ENCODE measurements at regions not wholly inside any gene's neighbourhood (a gene's known extent, or its start where the extent isn't known, plus 50 kb on each side); places are given as distances from the start of the nearest gene placed in this dataset.

DNA sequence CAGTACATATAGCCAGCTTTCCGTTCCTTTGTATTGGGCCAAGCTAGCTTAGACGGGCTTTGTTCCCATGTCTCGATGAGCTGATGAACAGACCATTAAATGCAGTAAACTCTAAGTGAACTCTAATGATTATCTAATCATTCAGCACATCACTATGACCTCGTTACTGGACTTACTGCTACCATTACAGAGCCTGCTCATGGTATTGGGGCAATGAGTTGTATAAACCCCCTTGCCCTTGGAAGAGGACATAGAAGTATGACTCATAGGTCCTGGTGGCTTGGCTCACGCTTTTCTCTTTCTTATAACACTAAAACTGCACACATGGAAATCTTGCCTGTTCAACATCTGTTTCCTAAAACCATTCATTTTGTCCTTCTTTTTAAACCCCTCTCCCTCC, 93.6 kb upstream of the DYNLRB2 start:
- no peaks in the 10 kb centered on the region for H3K4me1 Mint-ChIP-seq (ENCODE audit: low read depth)
- H3K36me3 Mint-ChIP-seq (ENCODE audit: low read depth): no peaks in the 10 kb centered on the region
- TF ChIP-seq, protein P1, sequence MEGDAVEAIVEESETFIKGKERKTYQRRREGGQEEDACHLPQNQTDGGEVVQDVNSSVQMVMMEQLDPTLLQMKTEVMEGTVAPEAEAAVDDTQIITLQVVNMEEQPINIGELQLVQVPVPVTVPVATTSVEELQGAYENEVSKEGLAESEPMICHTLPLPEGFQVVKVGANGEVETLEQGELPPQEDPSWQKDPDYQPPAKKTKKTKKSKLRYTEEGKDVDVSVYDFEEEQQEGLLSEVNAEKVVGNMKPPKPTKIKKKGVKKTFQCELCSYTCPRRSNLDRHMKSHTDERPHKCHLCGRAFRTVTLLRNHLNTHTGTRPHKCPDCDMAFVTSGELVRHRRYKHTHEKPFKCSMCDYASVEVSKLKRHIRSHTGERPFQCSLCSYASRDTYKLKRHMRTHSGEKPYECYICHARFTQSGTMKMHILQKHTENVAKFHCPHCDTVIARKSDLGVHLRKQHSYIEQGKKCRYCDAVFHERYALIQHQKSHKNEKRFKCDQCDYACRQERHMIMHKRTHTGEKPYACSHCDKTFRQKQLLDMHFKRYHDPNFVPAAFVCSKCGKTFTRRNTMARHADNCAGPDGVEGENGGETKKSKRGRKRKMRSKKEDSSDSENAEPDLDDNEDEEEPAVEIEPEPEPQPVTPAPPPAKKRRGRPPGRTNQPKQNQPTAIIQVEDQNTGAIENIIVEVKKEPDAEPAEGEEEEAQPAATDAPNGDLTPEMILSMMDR (IDR thresholded peaks at IDR 0.05): no peak
- no peak for DNase-seq (ENCODE audit: low spot score)
- no peak overlapping the region for H3K27ac Mint-ChIP-seq (ENCODE audit: unreplicated experiment)
- H3K4me3 Mint-ChIP-seq (ENCODE audit: unreplicated experiment): no peak overlapping the region
- peaks cover 6% of the 10 kb centered on the region for H3K9me3 Mint-ChIP-seq (ENCODE audit: low read depth)
- H3K27me3 Mint-ChIP-seq (ENCODE audit: low read depth): peaks cover 24% of the 10 kb centered on the region

GRCh38 chr16:80442779-80443178, 98.0 kb upstream of the DYNLRB2 start:
- Mint-ChIP-seq H3K27me3 (ENCODE audit: low read depth) (peaks cover 19% of the 10 kb centered on the region), H3K4me1 (ENCODE audit: low read depth) (no peaks in the 10 kb centered on the region), H3K9me3 (ENCODE audit: low read depth) (no peaks in the 10 kb centered on the region), H3K27ac (ENCODE audit: unreplicated experiment) (no peak overlapping the region), H3K36me3 (ENCODE audit: low read depth) (no peaks in the 10 kb centered on the region), H3K4me3 (ENCODE audit: unreplicated experiment) (no peak overlapping the region)
- no peak for DNase-seq (ENCODE audit: low spot score)
- TF ChIP-seq, protein P1 (IDR thresholded peaks at IDR 0.05): no peak

GRCh38 chr16:80441935-80442334, 98.9 kb upstream of the DYNLRB2 start:
- H3K9me3 Mint-ChIP-seq (ENCODE audit: low read depth): no peaks in the 10 kb centered on the region
- H3K36me3 Mint-ChIP-seq (ENCODE audit: low read depth): no peaks in the 10 kb centered on the region
- H3K4me1 Mint-ChIP-seq (ENCODE audit: low read depth): no peaks in the 10 kb centered on the region
- TF ChIP-seq, protein P1 (IDR thresholded peaks at IDR 0.05): no peak
- H3K27ac Mint-ChIP-seq (ENCODE audit: unreplicated experiment): no peak overlapping the region
- no peak for DNase-seq (ENCODE audit: low spot score)
- H3K4me3 Mint-ChIP-seq (ENCODE audit: unreplicated experiment): no peak overlapping the region
- H3K27me3 Mint-ChIP-seq (ENCODE audit: low read depth): peaks cover 22% of the 10 kb centered on the region

GRCh38 chr16:80440667-80441066, 100.1 kb upstream of the DYNLRB2 start:
- no peak for DNase-seq (ENCODE audit: low spot score)
- Mint-ChIP-seq H3K9me3 (ENCODE audit: low read depth) (no peaks in the 10 kb centered on the region), H3K27ac (ENCODE audit: unreplicated experiment) (no peak overlapping the region), H3K36me3 (ENCODE audit: low read depth) (no peaks in the 10 kb centered on the region), H3K4me3 (ENCODE audit: unreplicated experiment) (no peak overlapping the region), H3K27me3 (ENCODE audit: low read depth) (peaks cover 22% of the 10 kb centered on the region), H3K4me1 (ENCODE audit: low read depth) (no peaks in the 10 kb centered on the region)
- TF ChIP-seq, protein P1 (IDR thresholded peaks at IDR 0.05): no peak

GRCh38 chr16:80437707-80438106, 103.1 kb upstream of the DYNLRB2 start:
- Mint-ChIP-seq H3K9me3 (ENCODE audit: low read depth) (peaks cover 3% of the 10 kb centered on the region), H3K4me1 (ENCODE audit: low read depth) (no peaks in the 10 kb centered on the region), H3K27me3 (ENCODE audit: low read depth) (peaks cover 13% of the 10 kb centered on the region), H3K36me3 (ENCODE audit: low read depth) (no peaks in the 10 kb centered on the region), H3K27ac (ENCODE audit: unreplicated experiment) (no peak overlapping the region), H3K4me3 (ENCODE audit: unreplicated experiment) (no peak overlapping the region)
- no peak for DNase-seq (ENCODE audit: low spot score)
- TF ChIP-seq, protein P1 (IDR thresholded peaks at IDR 0.05): no peak
